NCI-H748 (cell line): ENCODE measurements at regions not wholly inside any gene's neighbourhood (a gene's known extent, or its start where the extent isn't known, plus 50 kb on each side); places are given as distances from the start of the nearest gene placed in this dataset.
"Not testable (repeated sequence)": the region's sequence is repeated elsewhere in the genome, so short reads cannot be mapped to it uniquely, and the experiment has no call there.

Experiments
- DNase-seq: peaks from one replicate; lab custom pipeline; 2025; ENCODE audit not compliant: unreplicated experiment; lab: John Stamatoyannopoulos, UW

DNA sequence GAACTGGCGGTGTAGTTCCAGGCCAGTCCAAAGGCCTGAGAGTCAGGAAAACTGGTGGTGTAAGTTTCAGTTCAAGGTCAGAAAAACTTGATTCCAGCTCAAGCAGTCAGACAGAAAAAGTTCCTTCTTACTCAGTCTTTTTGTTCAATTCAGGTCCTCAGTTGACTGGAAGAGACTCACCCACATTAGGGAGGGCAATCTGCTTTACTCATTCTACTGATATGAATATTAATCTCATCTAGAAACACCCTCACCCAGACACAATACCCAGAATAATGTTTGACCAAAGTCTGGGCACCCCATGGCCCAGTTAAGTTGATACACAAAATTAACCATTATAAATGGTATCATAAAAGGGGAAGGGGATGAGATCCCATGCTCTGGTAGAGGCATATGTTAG, 50.1 kb upstream of the LTA4H start:
- DNase-seq = no peak

DNA sequence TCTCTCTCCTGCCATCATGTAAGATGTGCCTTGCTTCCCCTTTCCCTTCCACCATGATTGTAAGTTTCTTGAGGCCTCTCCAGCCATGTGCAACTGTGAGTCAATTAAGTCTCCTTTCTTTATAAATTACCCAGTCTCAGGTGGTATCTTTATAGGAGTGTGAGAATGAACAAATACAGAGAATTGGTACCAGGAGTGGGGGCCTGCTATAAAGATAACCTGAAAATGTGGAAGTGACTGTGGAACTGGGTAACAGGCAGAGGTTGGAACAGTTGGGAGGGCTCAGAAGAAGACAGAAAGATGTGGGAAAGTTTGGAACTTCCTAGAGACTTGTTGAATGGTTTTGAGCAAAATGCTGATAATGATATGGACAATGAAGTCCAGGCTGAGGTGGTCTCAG, 50.8 kb upstream of the LTA4H start:
- not testable (repeated sequence) for DNase-seq

DNA sequence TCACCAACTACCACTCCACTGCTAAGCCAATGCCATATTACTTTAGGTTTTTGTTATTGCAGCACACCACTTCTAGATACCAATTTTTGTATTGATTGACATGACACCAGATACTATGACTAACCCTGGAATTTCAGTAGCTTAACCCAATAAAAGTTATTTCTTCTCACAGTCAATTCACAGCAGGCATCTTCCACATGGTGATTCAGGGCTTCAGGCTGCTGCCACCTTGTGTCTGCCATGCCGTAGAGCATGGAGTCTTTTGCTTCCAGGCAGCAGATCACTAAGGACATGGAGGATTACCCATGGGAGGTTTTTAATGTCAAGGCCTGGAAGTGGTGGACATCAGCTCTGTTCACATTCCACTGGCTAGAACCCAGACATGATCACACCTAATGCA, 56.4 kb upstream of the LTA4H start:
- no peak for DNase-seq

DNA sequence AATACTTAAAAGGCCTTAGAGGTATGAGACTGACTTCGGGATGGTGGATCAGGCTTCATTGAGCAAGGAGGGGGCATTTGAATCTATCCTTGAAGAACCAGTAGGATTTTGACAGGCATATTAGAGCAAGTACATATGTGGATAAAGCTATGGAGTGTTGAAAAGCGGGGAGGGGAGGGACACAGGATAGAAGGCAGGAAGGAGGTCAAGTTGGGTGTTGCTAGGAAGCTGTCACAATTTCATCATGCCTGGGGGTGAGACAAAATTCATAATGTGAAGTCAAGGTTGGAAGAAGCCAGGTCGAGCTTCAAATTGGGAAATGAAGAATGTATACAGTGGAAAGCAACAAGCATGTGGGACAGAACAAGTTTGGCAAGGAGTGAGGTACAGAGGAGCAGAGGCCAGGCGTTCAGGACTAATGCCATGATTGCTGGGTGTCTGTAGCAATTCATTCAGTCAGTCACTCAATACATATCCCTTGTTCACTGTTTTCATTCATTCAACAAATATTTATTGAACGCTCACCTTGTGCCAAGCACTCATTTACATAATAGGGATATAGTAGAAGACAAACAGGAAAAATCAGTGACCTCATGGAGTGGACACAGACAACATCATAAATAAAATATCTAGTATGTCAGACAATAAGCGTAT, 58.3 kb upstream of the LTA4H start:
- DNase-seq = peak; percentile 81

DNA sequence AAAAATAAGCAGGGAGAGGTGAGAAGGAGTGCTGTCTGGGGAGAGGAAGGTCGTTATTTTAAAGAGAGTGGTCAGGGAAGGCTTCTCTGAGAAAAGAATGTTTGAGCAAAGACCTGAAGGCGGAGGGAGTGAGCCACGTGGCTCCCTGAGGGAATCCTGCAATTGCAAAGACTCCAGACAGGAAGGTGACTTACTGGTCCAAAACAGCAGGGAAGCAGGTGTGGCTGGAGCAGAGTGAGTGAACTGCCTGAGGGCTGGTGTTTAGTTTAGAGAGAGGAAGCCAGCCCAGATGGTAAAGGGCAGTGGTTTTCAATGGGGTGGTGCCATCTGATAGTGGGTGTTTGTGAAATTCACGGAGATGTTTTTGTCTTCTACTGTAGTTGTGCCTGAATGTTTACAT, 58.8 kb upstream of the LTA4H start:
- DNase-seq = peak; percentile 91

DNA sequence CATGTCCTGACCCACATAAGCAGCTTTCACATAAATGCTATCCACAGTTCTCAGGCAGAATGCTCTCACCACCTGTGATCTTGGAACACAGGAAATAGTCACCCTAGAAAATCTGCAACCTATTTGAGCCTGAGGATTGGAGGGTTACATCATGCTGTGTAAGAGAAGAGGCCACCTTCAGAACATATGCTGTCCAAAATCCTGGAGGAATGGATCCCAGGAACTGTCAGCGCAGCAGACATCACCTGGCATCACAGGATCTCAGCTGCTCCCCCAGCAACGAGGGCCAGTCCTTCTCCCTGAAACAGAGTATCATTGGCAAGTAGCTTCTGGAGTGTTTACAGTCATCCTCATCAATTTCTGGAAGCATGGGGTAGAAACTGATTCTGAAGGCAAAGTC, 63.2 kb upstream of the LTA4H start:
- DNase-seq = no peak

DNA sequence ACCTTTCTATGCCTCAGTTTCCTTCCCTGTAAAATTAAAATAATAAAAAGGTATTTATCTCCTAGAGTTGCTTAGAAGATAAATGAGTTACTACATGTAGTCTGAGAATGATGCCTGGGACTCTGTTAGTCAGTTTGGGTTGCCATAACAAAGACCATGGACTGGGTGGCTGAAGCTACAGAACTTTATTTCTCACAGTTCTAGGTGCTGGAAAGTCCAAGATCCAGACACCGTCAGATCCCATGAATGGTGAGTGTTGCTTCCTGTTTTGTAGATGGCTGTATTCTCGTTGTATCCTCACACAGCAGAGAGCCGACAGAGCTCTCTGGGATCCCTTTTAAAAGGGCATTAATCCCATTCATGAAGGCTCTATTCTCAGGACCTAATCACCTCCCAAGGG, 64.0 kb upstream of the LTA4H start:
- no peak for DNase-seq

DNA sequence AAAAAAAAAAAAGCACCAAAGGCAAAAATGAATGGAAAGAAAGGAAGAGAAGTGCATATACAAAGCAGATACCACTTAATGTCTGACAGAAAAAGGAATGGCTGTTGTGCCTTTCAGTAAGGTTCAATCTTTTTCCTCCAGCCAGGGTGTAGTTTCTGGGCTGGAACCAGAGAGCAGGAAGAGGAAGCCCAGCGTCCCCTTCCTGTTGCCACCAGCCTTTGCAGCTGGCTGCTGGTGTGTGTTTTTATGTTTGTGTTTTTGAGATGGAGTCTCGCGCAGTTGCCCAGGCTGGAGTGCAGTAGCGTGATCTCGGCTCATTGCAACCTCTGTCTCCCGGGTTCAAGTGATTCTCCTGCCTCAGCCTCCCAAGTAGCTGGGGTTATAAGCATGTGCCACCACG, 64.6 kb upstream of the LTA4H start:
- no peak for DNase-seq

DNA sequence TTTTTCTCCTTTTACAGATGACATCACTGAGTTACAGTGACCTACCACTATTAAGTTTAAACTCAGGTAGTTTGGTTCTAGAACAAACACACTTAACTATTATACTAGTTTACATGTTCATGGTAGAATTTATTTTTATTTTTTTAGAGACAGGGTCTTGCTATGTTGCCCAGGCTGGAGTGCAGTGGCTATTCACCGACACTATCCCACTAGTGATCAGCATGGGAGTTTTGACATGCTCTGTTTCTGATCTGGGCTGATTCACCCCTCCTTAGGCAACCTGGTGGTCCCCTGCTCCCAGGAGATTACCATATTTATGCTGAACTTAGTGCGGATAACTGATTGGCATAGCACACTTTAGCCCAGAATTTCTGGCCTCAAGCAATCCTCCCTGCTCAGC, 66.4 kb upstream of the LTA4H start:
- no peak for DNase-seq

DNA sequence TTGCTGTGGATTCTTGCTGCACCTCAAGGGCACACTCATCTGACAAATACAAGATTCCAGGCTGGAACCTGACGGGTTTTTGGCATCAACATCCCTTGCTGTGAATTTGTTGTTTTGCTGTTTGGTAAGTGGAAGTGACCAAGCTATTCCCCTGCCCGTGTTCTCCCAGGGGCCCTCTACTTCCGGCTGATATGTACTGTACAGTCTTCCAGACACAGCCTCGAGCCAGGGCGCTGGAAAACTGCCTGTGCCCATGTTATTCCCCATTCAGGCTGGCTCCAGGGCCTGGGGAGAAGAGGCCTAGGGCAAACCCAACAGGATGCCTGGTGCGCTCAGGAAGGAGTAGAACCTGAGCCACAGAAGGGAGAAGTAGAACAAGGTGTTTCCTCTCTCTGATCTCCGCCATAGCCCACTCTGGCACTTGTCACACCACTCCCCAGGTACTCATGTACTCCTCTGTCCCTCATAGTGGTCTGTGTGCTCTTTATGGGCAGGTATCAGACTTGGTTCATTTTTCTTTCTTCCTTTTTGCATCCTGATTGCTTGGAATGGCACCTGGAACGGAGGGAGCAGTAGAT, 67.8 kb upstream of the LTA4H start:
- DNase-seq = no peak

DNA sequence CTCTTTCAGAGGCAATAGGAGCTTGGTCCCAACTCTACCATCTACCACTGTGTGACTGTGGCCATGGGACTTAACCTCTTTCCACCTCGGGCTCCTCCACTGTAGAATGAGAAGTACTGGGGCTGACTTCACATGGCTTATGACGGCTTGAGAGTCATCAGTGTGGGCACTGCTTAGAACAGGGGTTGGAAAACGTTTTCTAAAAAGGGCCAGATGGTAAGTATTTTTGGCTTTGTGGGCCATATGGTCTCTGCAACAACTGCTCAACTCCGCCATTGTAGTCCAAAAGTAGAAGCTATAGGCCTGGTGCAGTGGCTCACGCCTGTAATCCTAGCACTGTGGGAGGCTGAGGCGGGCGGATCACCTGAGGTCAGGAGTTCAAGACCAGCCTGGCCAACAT, 69.2 kb upstream of the LTA4H start:
- no peak for DNase-seq

DNA sequence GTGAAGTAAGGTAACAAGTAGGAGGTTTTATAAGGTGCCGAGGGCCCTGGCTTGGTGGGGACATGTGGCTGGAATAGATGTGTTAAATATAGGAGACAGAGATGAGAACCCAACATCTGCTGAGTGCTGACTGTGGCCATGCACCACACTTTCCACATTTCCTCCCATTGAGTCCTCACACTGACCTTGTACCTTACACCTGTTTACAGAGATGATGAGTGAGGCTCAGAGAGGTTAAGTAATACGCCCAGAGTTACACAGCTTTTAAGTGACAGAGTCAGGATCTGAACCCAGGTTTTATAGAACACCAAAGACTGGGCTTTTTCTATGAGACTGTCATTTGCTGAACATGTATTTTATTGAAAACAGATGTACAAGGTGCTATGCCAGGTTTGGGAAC, 70.8 kb upstream of the LTA4H start:
- DNase-seq = no peak

DNA sequence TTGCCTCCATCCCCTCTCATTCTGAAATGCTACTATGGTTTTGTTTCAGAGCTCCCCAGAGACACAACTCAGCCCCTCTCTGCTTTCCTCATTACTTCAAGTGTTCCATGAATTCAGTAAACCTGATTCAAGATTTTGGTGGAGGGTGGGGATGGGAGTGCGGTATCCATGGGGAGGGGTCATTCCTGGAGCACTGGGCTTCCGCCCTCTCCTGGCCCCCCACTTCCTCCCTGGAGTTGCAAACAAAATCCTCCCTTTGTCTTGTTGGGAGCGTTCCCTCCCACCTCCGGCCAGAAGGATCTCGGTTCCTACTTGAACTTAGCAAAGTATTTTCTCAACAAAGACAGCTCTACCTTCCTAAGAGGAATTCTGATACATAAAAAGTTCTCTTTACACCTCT, 71.8 kb upstream of the LTA4H start:
- no peak for DNase-seq

DNA sequence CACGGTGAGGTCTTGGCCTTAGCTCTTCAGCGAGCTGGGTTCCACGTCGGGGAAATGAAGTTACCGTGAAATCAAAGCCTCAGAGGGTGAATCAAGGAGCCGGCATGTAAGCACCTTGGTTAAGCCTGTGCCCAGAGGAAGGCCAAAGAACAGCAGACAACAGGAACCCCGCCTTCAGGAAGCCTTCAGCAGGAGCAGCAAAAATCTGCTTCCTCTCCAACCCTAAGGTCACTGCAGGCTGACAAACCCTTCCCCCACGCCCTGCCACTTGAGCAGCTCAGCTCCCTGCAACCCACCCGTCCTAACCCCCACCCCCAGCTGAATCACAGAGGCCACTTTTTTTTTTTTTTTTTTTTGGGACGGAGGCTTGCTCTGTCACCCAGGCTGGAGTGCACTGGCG, 72.9 kb upstream of the LTA4H start:
- DNase-seq = no peak

DNA sequence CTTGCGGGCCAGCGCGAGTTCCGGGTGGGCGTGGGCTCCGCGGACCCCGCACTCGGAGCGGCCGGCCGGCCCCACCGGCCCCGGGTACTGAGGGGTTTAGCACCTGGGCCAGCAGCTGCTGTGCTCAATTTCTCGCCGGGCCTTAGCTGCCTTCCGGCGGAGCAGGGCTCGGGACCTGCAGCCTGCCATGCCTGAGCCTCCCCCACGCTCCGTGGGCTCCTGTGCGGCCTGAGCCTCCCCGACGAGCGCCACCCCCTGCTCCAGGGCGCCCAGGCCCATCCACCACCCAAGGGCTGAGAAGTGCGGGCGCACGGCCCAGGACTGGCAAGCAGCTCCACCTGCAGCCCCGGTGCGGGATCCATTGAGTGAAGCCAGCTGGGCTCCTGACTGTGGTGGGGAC, 73.6 kb upstream of the LTA4H start:
- DNase-seq = not testable (repeated sequence)

DNA sequence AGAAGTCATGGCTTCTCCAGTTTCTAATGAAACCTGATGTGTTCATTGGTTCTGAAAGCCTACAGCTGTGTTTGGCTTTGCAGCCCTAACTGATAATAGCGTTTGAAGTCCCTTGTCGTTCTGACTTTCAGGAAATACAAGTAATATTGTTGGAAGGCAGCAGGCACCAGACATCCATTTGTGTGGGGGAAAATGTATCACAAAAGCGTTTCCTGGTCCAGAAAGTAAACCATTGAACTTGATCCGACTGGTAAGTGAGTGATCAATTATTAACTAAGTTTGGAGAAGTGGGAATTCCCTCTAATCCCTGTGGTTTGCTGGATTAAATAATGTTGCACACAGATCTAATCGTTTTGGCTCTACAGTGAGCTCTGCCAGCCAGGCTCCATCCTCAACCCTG, 77.3 kb upstream of the LTA4H start:
- peak; percentile 11 for DNase-seq

DNA sequence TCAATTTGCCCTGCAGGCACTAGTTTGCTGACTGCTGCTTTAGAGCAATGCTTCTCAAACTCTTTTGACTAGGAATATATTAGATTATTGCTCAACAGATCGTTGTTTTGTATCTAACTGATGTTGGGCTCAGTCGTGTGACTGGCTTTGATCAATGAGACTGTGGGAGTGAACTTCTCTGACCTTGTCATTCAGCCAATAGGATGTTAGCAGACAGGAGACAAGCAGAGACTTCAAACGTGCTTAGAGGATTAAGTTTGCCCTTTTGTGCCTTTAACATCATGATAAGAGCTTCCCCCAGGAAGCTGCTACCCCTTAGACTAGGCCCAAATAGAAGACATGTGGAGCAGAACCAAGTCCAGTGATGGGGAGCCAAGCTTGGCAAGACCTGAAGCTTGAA, 76.7 kb upstream of the ELK3 start:
- DNase-seq = no peak

DNA sequence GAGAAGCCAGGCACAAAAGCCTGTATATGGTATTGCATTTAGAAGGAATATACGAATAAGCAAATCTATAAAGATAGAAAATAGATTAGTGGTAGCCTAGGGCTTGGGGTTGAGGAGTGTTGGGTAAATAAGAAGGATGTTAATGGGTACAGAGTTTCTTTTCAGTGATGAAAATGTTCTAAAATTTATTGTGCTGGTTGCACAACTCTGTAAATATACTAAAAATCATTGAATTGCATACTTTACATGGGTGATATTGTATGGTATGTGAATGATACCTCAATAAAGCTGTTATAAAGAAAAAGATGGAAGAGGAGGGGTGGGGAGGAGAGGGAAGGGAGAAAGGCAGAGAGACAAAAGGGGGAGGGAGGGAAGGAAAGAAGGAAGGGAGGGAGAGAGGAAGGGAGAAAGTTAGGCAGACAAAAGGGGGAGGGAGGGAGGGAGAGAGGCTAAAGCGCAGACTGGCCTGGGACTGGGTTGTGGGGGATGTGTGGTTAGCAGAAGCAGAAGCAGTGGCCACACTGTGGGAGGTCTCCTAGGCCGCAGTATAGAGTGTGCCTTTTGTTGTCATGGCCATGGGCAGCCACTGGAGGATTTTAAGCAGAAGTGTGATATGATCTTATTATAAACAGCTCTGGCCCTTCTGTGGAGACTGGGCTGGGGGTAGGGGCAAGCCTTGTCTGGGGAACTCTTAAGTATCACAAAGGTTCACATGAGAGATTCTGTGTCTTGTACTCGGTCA, 73.6 kb upstream of the ELK3 start:
- no peak for DNase-seq

DNA sequence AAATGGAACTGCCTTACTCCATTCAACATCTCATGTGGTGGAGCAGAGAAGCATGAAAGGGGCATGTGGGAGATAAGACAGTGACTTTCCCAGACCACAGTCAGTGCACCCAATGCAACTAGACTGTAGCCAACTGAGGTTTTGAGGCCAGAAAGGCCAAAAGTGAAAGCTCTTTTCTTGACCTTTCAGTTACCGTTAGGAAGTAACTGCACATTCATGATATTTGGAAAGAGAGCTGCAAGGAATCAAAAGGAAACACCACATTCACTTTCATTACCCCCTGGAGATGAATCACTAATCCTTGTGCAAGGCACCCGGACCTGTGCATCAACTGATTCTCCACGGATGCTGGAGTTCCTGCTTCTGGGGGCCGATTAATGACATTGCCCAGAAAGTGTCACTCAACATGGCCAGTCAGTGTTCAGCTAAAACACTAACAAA, 72.9 kb upstream of the ELK3 start:
- DNase-seq = no peak

DNA sequence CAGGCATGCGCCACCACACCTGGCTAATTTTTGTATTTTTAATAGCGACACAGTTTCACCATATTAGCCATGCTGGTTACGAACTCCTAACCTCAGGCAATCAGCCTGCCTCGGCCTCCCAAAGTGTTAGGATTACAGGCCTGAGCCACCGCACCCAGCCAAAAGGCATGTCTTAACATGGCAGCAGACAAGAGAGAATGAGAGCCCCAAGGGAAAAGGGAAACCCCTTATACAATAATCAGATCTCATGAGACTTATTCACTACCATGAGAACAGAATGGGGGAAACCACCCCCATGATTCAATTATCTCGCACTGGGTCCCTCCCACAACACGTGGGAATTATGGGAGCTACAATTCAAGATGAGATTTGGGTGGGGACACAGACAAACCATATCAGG, 65.9 kb upstream of the ELK3 start:
- DNase-seq = not testable (repeated sequence)

DNA sequence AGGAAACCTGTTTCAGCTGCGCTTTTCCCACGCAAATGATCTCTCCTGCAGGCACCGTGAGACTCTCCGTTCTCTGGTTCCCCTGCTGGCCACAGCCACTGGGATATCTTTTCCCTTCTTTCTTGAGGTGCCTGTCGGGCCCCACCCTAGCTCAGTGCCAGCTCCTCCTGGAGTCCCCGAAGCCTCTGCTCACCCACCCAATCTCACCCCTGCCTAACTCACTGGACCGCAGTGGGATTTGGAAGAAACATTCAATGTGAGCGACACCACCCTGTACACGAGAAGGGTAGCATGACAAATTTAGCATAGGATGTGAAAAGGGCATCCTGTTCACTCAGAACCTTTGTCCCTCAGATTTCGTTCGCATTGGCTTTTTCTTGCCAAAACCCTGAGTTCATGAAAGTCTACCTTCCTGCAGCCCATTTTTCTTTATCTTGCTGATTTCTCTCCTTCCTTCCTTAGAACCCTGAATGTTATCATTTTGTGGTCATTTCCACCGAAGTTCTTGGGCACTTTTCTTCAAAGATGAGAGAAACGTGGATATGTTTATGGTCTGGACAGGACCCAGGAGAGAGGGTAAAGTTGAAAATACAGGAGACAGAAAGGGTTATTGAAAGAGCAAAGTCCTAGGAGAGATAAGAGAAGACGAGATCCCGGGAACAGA, 63.6 kb upstream of the ELK3 start:
- no peak for DNase-seq

DNA sequence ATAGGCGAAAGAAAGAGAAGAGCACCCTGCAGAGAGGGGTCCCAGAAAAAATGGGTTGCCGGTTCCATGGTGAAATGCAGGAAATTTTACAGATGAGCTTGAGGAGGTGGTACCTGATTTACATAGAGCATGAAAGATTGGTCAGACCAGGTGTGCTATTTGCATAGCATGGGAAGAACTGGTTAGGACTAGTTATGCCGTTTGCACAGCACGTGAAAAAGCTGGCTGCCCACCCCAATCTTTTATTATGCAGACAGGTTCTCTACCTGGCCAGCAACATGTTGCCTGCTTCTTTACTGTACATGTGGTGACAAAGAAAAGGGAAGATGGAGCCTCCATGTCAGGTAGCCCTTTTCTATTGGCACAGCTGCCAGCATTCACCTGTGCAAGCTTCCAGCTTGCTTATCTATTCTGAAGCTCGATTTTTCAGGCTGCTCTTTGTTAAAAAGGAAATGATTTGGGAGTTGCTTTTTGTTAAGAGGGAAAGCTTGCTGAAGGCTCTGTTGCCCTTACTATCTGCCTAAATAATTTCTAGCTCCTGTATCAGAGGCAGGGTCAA, 62.9 kb upstream of the ELK3 start:
- DNase-seq = peak; percentile 64
